ENCODE measurements at regions not wholly inside any gene's neighbourhood (a gene's known extent, or its start where the extent isn't known, plus 50 kb on each side); places are given as distances from the start of the nearest gene placed in this dataset.

DNA sequence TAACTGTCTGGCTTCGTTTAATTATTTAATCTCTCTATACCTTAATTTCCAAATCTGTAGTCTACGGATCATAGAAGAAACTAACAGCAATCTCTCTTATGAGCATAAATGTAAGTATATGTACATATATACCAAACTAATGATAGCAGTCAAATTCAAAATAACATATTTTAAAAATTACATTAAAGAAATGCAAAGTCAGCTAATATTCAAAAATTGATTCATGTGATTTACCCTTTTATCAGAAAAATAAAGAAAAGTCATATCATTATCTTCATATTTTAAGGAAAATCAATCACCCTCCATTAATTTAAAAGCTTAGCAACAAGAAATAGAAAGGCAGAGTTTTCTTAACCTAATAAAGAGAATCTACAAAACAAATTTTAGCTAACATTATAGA, 575.9 kb downstream of the IRS1 start:
- H3K27ac ChIP-seq (ENCODE audit: low read length), result no peak overlapping the region
- no peaks in the 10 kb centered on the region for H3K4me1 ChIP-seq (ENCODE audit: low read length)
- no peaks in the 10 kb centered on the region for H3K9me3 ChIP-seq (ENCODE audit: low read length)
- H3K27me3 ChIP-seq (ENCODE audit: low read length), result no peaks in the 10 kb centered on the region
- H3K4me3 ChIP-seq (ENCODE audit: low read length), result no peak overlapping the region
- H3K9ac ChIP-seq (ENCODE audit: low read length), result no peak overlapping the region
- H3K36me3 ChIP-seq (ENCODE audit: insufficient read depth, low read length), result no peaks in the 10 kb centered on the region
- no peak overlapping the region for H2AFZ ChIP-seq (ENCODE audit: low read length)
- no peaks in the 10 kb centered on the region for H4K20me1 ChIP-seq (ENCODE audit: insufficient read depth, low read depth, low read length)
- no peak overlapping the region for H3K4me2 ChIP-seq (ENCODE audit: low read depth, low read length, poor library complexity, severe bottlenecking)
- H3K79me2 ChIP-seq (ENCODE audit: low read length), result no peaks in the 10 kb centered on the region
- no peak for DNase-seq
- no peaks in the 10 kb centered on the region for H3K9me2 ChIP-seq (replicated peaks; ENCODE audit: insufficient read depth, low read length)

DNA sequence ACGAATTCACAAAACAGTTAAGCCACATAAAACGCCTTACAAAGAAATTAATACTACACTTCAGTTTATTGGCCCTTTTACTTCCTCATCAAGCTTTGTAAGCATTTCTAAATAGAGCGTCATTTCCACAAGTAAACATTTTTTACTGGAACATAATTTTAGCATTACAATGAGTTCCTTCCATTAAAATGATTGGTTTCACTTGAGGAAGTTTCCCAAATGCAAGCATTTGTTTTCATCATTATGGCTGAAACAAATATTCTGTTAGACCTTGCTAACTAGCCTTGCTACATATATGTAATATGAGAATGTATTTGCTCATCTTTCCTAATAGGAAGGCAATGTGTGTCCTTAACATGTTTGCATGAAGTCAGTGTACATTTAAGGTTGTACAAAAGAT, 579.1 kb downstream of the IRS1 start:
- Histone ChIP-seq H3K27me3 (ENCODE audit: low read length) (no peaks in the 10 kb centered on the region), H3K79me2 (ENCODE audit: low read length) (no peaks in the 10 kb centered on the region), H3K9me2 (replicated peaks; ENCODE audit: insufficient read depth, low read length) (no peaks in the 10 kb centered on the region), H4K20me1 (ENCODE audit: insufficient read depth, low read depth, low read length) (no peaks in the 10 kb centered on the region), H3K9ac (ENCODE audit: low read length) (no peak overlapping the region), H3K9me3 (ENCODE audit: low read length) (no peaks in the 10 kb centered on the region), H3K36me3 (ENCODE audit: insufficient read depth, low read length) (no peaks in the 10 kb centered on the region), H3K4me2 (ENCODE audit: low read depth, low read length, poor library complexity, severe bottlenecking) (no peak overlapping the region), H2AFZ (ENCODE audit: low read length) (no peak overlapping the region), H3K4me1 (ENCODE audit: low read length) (no peaks in the 10 kb centered on the region), H3K4me3 (ENCODE audit: low read length) (no peak overlapping the region), H3K27ac (ENCODE audit: low read length) (no peak overlapping the region)
- DNase-seq, result no peak

DNA sequence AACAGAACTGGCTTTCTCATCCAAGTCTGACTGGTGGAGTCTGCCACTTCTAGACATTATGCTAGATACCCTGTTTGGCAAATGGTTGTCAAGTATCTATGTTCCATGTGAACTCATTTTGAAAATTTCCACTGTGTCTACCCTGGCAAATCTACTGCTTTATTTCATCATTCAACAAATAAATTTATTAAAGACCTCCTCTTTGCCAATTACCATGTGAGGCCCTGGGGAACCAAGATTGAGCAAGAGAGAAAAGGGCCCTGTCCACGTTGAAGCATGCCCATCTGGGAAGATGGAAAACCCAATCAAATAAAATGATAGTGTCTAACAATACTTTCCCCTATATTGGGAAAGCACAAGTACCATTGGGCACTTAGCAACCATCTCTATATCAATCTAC, 582.4 kb downstream of the IRS1 start:
- no peaks in the 10 kb centered on the region for H3K36me3 ChIP-seq (ENCODE audit: insufficient read depth, low read length)
- no peaks in the 10 kb centered on the region for H3K9me3 ChIP-seq (ENCODE audit: low read length)

DNA sequence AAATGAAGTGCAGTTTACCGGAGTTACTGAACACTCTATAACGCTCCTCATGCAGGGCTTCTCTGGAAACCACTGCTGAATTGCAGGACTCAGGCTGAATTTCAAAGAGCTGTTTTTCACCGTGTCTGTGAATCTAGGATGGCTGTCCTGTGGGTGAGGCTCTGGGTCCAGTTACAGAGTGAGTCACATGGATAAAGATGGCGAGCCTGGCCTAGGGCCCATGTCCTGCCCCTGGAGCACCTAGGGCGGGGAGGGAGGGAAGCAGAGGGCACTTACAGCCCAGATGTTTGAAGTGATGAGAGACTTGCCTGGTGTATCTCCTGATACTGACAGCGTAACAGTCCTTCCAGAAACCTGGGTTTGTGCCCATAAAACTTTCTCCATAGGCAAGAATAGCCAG, 583.0 kb downstream of the IRS1 start:
- no peak overlapping the region for H3K4me3 ChIP-seq (ENCODE audit: low read length)
- DNase-seq, result no peak
- H3K4me2 ChIP-seq (ENCODE audit: low read depth, low read length, poor library complexity, severe bottlenecking), result no peak overlapping the region
- H3K4me1 ChIP-seq (ENCODE audit: low read length), result no peaks in the 10 kb centered on the region
- no peaks in the 10 kb centered on the region for H3K27me3 ChIP-seq (ENCODE audit: low read length)
- H3K36me3 ChIP-seq (ENCODE audit: insufficient read depth, low read length), result no peaks in the 10 kb centered on the region
- H3K27ac ChIP-seq (ENCODE audit: low read length), result no peak overlapping the region
- no peaks in the 10 kb centered on the region for H4K20me1 ChIP-seq (ENCODE audit: insufficient read depth, low read depth, low read length)
- H3K9ac ChIP-seq (ENCODE audit: low read length), result no peak overlapping the region
- no peaks in the 10 kb centered on the region for H3K79me2 ChIP-seq (ENCODE audit: low read length)
- no peaks in the 10 kb centered on the region for H3K9me2 ChIP-seq (replicated peaks; ENCODE audit: insufficient read depth, low read length)
- no peak overlapping the region for H2AFZ ChIP-seq (ENCODE audit: low read length)
- H3K9me3 ChIP-seq (ENCODE audit: low read length), result no peaks in the 10 kb centered on the region

More for the DNA sequence above, 582.4 kb downstream of the IRS1 start:
- H3K79me2 ChIP-seq (ENCODE audit: low read length), result no peaks in the 10 kb centered on the region
- no peak overlapping the region for H3K4me3 ChIP-seq (ENCODE audit: low read length)
- H3K4me1 ChIP-seq (ENCODE audit: low read length), result no peaks in the 10 kb centered on the region
- H3K27me3 ChIP-seq (ENCODE audit: low read length), result no peaks in the 10 kb centered on the region
- no peak for DNase-seq
- no peaks in the 10 kb centered on the region for H3K9me2 ChIP-seq (replicated peaks; ENCODE audit: insufficient read depth, low read length)
- no peak overlapping the region for H3K4me2 ChIP-seq (ENCODE audit: low read depth, low read length, poor library complexity, severe bottlenecking)
- no peak overlapping the region for H3K27ac ChIP-seq (ENCODE audit: low read length)
- H4K20me1 ChIP-seq (ENCODE audit: insufficient read depth, low read depth, low read length), result no peaks in the 10 kb centered on the region
- no peak overlapping the region for H2AFZ ChIP-seq (ENCODE audit: low read length)
- H3K9ac ChIP-seq (ENCODE audit: low read length), result no peak overlapping the region

DNA sequence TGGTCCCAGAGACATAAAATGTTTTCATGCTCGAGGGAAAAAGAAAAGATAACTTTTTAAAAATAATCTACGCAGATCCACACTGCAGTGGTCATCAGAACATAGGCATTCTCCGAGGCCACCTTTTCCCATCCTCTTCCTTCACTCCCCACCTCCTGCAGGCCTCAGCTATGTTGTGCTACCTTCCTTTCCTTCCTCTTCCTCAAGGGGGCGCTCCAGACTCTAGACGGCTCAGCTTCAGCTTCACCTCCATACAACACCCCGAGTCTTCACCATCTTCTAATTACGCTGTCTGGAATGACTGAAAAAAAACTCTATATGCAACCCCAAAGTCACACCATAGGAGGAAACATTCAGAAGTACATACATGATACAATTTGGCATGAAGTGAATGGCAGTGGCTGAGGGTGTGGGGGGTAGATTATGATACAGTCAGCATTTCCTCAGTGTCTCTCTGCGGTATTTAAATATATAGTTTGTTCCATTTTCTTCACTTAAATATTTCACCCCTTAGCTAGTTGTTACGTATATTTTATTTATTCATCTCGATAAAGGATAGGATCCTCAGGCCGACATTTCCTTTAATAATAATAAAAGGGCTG, 583.6 kb downstream of the IRS1 start:
- Histone ChIP-seq H3K27me3 (ENCODE audit: low read length) (no peaks in the 10 kb centered on the region), H3K4me3 (ENCODE audit: low read length) (no peak overlapping the region), H3K27ac (ENCODE audit: low read length) (no peak overlapping the region), H3K9me3 (ENCODE audit: low read length) (no peaks in the 10 kb centered on the region), H3K4me2 (ENCODE audit: low read depth, low read length, poor library complexity, severe bottlenecking) (no peak overlapping the region), H3K9ac (ENCODE audit: low read length) (no peak overlapping the region), H3K36me3 (ENCODE audit: insufficient read depth, low read length) (no peaks in the 10 kb centered on the region), H3K4me1 (ENCODE audit: low read length) (no peaks in the 10 kb centered on the region), H2AFZ (ENCODE audit: low read length) (no peak overlapping the region), H3K9me2 (replicated peaks; ENCODE audit: insufficient read depth, low read length) (no peaks in the 10 kb centered on the region), H3K79me2 (ENCODE audit: low read length) (no peaks in the 10 kb centered on the region), H4K20me1 (ENCODE audit: insufficient read depth, low read depth, low read length) (no peaks in the 10 kb centered on the region)
- DNase-seq, result peak; percentile 85

DNA sequence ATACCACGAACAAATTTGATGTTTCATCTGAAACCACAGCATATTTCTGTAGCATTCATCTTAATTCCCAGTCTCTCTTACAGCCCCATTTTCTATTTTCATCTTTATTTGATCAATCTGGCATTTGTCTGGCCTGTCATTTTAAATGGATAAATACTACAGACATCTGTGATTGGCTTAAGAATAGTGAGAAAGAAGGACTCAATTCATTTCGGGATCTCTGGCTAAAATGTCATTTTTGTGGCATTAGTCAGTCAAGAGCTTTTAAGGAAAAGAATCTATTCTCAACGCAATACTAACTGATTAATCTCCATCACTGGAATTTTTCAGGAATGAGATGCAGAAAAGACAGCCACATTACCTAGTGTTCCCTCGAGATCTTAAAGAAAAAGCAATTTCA, 585.9 kb downstream of the IRS1 start:
- H4K20me1 ChIP-seq (ENCODE audit: insufficient read depth, low read depth, low read length), result no peaks in the 10 kb centered on the region
- DNase-seq, result no peak
- no peaks in the 10 kb centered on the region for H3K36me3 ChIP-seq (ENCODE audit: insufficient read depth, low read length)
- H3K4me2 ChIP-seq (ENCODE audit: low read depth, low read length, poor library complexity, severe bottlenecking), result no peak overlapping the region
- H2AFZ ChIP-seq (ENCODE audit: low read length), result no peak overlapping the region
- no peaks in the 10 kb centered on the region for H3K9me3 ChIP-seq (ENCODE audit: low read length)
- H3K27me3 ChIP-seq (ENCODE audit: low read length), result no peaks in the 10 kb centered on the region
- H3K79me2 ChIP-seq (ENCODE audit: low read length), result no peaks in the 10 kb centered on the region
- H3K9me2 ChIP-seq (replicated peaks; ENCODE audit: insufficient read depth, low read length), result no peaks in the 10 kb centered on the region
- H3K4me3 ChIP-seq (ENCODE audit: low read length), result no peak overlapping the region
- no peaks in the 10 kb centered on the region for H3K4me1 ChIP-seq (ENCODE audit: low read length)
- H3K27ac ChIP-seq (ENCODE audit: low read length), result no peak overlapping the region
- no peak overlapping the region for H3K9ac ChIP-seq (ENCODE audit: low read length)

DNA sequence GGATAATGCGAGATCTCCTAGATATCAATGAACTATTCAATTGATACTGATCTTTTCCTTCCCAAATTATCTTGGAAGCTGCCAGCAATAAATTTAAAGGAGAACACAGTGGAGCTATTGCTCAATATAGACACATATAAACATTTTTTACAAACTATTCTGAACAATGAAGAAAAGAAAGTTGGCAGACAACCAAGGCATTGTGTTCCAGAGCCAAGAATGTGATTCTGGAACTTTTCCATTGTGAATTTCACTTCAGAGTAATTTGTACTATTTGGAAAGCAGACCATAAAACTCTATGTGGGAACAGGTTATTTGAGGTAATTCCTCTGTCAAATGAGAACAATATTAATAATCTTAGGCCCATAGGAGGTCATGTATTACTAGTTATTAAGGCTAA, 588.2 kb downstream of the IRS1 start:
- Histone ChIP-seq H3K4me3 (ENCODE audit: low read length) (no peak overlapping the region), H3K79me2 (ENCODE audit: low read length) (no peaks in the 10 kb centered on the region), H3K9ac (ENCODE audit: low read length) (no peak overlapping the region), H3K9me2 (replicated peaks; ENCODE audit: insufficient read depth, low read length) (no peaks in the 10 kb centered on the region), H3K9me3 (ENCODE audit: low read length) (no peaks in the 10 kb centered on the region), H2AFZ (ENCODE audit: low read length) (no peak overlapping the region), H3K4me1 (ENCODE audit: low read length) (no peaks in the 10 kb centered on the region), H3K27me3 (ENCODE audit: low read length) (no peaks in the 10 kb centered on the region), H3K4me2 (ENCODE audit: low read depth, low read length, poor library complexity, severe bottlenecking) (no peak overlapping the region), H3K27ac (ENCODE audit: low read length) (no peak overlapping the region), H4K20me1 (ENCODE audit: insufficient read depth, low read depth, low read length) (no peaks in the 10 kb centered on the region), H3K36me3 (ENCODE audit: insufficient read depth, low read length) (no peaks in the 10 kb centered on the region)
- no peak for DNase-seq

DNA sequence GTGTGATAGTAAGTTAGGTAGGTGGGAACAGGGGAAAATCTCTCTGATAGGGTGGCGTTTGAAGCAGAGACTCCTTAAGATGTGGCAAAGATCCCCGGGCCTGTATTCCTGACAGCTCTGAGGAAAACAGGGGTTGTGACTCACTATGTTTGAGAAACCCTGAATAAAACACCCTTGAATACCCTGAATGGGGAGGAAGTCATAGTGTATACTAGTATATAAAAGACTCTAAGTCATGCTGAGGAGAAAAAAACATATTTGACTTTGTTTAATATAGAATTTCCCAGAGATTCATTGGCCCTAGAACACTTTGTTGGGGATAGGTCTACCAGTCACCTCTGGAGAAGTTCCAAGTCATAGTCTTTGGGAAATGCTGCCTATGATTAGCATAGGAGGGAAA, 590.9 kb downstream of the IRS1 start:
- Histone ChIP-seq H2AFZ (ENCODE audit: low read length) (no peak overlapping the region), H3K27me3 (ENCODE audit: low read length) (no peaks in the 10 kb centered on the region), H3K79me2 (ENCODE audit: low read length) (no peaks in the 10 kb centered on the region), H3K36me3 (ENCODE audit: insufficient read depth, low read length) (no peaks in the 10 kb centered on the region), H4K20me1 (ENCODE audit: insufficient read depth, low read depth, low read length) (no peaks in the 10 kb centered on the region), H3K9me3 (ENCODE audit: low read length) (no peaks in the 10 kb centered on the region), H3K9ac (ENCODE audit: low read length) (no peak overlapping the region), H3K4me2 (ENCODE audit: low read depth, low read length, poor library complexity, severe bottlenecking) (no peak overlapping the region), H3K4me1 (ENCODE audit: low read length) (no peaks in the 10 kb centered on the region), H3K9me2 (replicated peaks; ENCODE audit: insufficient read depth, low read length) (no peaks in the 10 kb centered on the region), H3K27ac (ENCODE audit: low read length) (no peak overlapping the region), H3K4me3 (ENCODE audit: low read length) (no peak overlapping the region)
- DNase-seq, result no peak

DNA sequence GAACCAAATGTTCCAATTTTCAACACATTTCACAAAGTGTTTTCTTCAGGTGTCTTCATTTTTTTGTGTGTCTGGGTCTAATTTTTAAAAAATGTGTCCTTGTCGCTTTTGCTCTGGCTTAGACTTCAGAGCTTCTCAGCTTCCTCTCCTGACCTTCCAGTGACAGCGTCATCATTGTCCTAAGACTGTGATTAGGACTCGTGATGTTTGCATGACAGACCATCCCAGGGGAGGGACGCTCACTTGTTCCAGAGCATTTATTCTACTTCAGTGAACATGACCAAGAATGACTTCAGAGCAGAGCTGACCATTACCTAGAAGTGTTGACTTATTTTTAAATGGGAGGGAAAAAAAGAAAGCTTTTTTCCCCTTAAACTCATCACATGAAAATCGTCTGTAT, 591.9 kb downstream of the IRS1 start:
- H3K36me3 ChIP-seq (ENCODE audit: insufficient read depth, low read length), result no peaks in the 10 kb centered on the region
- no peak for DNase-seq
- H3K4me3 ChIP-seq (ENCODE audit: low read length), result no peak overlapping the region
- H2AFZ ChIP-seq (ENCODE audit: low read length), result no peak overlapping the region
- H3K4me2 ChIP-seq (ENCODE audit: low read depth, low read length, poor library complexity, severe bottlenecking), result no peak overlapping the region
- H3K9me3 ChIP-seq (ENCODE audit: low read length), result no peaks in the 10 kb centered on the region
- no peaks in the 10 kb centered on the region for H3K9me2 ChIP-seq (replicated peaks; ENCODE audit: insufficient read depth, low read length)
- H4K20me1 ChIP-seq (ENCODE audit: insufficient read depth, low read depth, low read length), result no peaks in the 10 kb centered on the region
- H3K27me3 ChIP-seq (ENCODE audit: low read length), result no peaks in the 10 kb centered on the region
- H3K9ac ChIP-seq (ENCODE audit: low read length), result no peak overlapping the region
- H3K27ac ChIP-seq (ENCODE audit: low read length), result no peak overlapping the region
- H3K79me2 ChIP-seq (ENCODE audit: low read length), result no peaks in the 10 kb centered on the region
- no peaks in the 10 kb centered on the region for H3K4me1 ChIP-seq (ENCODE audit: low read length)
